Neural cell (in vitro differentiated cells): ENCODE measurements at regions not wholly inside any gene's neighbourhood (a gene's known extent, or its start where the extent isn't known, plus 50 kb on each side); places are given as distances from the start of the nearest gene placed in this dataset.

ENCODE experiments used
- CTCF ChIP-seq: fragments of 450-650 bp; IDR thresholded peaks from 2 replicates; pipeline ENCODE4 v1.5.1; 2014; ENCODE audit warnings: antibody characterized with exemption, mild to moderate bottlenecking, moderate library complexity; ENCODE audit not compliant: poor library complexity, severe bottlenecking
- EP300 ChIP-seq: fragments of 450-650 bp; conservative IDR thresholded peaks from 2 replicates; pipeline ENCODE4 v1.6.1; 2014; ENCODE audit warnings: antibody characterized with exemption, mild to moderate bottlenecking, moderate library complexity; ENCODE audit not compliant: poor library complexity, severe bottlenecking
- EZH2 ChIP-seq: fragments of 200-600, 300-800 bp; shearing (Covaris generic), sonication (generic); IDR thresholded peaks from 2 replicates; pipeline ENCODE4 v1.6.1; 2014; ENCODE audit warnings: antibody characterized with exemption, low read length, borderline replicate concordance, mild to moderate bottlenecking; ENCODE audit not compliant: insufficient read depth, poor library complexity, severe bottlenecking
- POLR2AphosphoS5 ChIP-seq: IDR thresholded peaks from 2 replicates; pipeline ENCODE4 v1.6.1; 2012
- RAD21 ChIP-seq: fragments of 450-650 bp; conservative IDR thresholded peaks from 2 replicates; pipeline ENCODE4 v1.6.1; 2014; ENCODE audit warnings: antibody characterized with exemption, mild to moderate bottlenecking, moderate library complexity
- REST ChIP-seq: IDR thresholded peaks from 2 replicates; pipeline ENCODE4 v1.6.1; 2012; ENCODE audit warnings: borderline replicate concordance
- SMC3 ChIP-seq: fragments of 450-650 bp; conservative IDR thresholded peaks from 2 replicates; pipeline ENCODE4 v1.6.1; 2014; ENCODE audit warnings: antibody characterized with exemption, mild to moderate bottlenecking, moderate library complexity; ENCODE audit not compliant: poor library complexity
- TAF1 ChIP-seq: IDR thresholded peaks from 2 replicates; pipeline ENCODE4 v1.6.1; 2012; ENCODE audit warnings: low read depth

- no peak for TF ChIP-seq CTCF
- no peak for TF ChIP-seq POLR2AphosphoS5
- no peak for TF ChIP-seq SMC3
- no peak for TF ChIP-seq EZH2
- no peak for TF ChIP-seq TAF1
- TF ChIP-seq EP300: no peak
- no peak for TF ChIP-seq RAD21
- TF ChIP-seq REST: no peak
Measured at GRCh38 chr1:194857413-194857812, 1671.0 kb upstream of the B3GALT2 start.
